ENCODE measurements at regions not wholly inside any gene's neighbourhood (a gene's known extent, or its start where the extent isn't known, plus 50 kb on each side); places are given as distances from the start of the nearest gene placed in this dataset.

GRCh38 chr2:30310371-30310770 lies 79.0 kb downstream of the LBH start:
- no peak for DNase-seq (ENCODE audit: low spot score)

- no peak for DNase-seq (ENCODE audit: low spot score)
Observed at GRCh38 chr2:30310955-30311354, 79.6 kb downstream of the LBH start.

- DNase-seq (ENCODE audit: low spot score), result no peak
Observed at GRCh38 chr2:30311711-30312110, 80.4 kb downstream of the LBH start.

DNA sequence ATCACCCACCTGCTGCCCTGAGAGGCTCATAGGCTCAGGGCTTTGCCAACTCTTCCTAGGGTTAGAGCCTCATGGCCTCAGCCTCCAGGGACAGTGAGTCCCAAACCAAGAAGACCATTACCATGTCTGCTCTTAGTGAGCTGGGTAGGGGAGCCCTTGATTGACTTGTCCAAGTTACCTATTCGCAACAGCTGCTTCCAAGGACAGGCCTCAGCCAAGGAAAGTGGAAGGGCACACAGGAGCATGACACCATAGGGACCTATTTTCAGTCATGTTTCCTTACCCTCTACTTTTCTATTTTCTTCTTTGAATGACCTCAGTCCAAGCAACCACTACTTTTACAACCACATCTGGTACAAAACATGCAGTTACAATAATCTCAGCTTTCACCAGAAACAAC lies 81.6 kb downstream of the LBH start:
- DNase-seq (ENCODE audit: low spot score), result no peak

DNA sequence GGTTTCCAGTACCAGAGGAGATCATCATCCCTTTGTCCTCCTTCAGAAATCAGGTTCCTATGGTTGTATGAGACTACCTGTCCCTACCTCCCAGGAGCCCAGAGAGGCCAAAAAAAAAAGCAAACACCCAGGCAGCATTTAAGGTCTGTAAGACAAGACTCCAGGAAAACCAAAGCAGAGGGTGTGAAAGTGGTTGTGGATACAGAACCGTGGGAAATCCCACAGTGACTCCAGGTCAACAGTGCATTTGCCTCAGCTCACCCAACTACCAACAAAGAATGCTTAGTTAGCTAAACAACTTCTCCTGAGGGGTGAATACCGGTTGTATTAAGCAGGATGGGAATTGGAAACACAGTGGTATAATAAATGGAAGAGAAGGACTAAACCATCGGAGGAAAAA lies 83.6 kb downstream of the LBH start:
- no peak for DNase-seq (ENCODE audit: low spot score)

DNA sequence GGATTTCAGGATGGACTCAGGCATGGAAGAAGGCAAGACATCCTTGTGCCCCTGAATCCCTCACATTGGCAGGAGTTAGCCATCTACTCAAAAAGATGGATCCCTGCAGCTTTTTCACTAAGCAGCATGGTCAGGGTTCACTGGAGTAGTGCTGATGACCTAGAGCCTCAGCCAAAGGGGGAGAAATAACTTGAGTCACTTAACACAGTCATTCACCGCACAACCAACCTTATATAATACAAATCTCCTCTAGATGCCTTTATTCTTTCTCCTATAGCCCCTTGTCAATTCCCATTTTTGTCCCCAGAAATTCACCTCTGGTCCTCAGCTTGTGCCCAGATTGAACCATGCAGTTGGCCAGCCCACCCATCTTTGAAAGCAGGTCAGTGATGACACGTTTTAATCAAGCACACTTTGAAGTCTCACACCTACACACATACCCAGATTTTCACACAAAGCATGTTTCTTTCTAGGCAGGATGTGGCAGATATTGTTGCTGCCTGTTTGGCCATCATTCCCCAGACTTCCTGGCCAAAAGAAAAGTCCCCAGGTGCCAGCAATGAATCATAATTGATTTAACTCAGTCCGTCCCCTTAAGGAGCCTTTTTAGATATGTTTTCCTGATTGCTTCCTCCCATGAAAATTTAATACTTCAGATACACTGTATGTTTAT lies 84.2 kb downstream of the LBH start:
- DNase-seq (ENCODE audit: low spot score), result no peak

- DNase-seq (ENCODE audit: low spot score), result no peak
Observed at GRCh38 chr2:30316408-30316807, 85.1 kb downstream of the LBH start.

GRCh38 chr2:30318987-30319782 lies 87.9 kb downstream of the LBH start:
- DNase-seq (ENCODE audit: low spot score), result no peak

DNA sequence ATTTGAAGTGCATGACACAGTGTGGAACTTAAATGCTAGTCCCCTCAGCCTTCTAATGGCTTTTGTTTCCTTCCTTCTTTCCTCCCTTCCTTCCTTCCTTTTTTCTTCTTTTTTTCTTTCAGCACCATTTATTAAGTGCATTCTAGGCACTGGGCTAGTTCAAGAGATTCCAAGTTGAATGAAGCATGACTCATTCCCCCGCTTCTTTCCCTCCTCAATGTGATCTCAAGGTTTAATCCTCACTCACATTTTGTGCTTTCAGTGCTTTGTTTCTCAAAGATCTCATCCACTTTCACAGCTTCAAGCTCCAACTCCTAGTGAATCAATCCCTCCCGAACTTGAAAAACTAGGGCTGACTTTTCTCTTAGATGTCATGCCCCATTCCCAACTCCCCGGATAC lies 90.1 kb downstream of the LBH start:
- no peak for DNase-seq (ENCODE audit: low spot score)

- DNase-seq (ENCODE audit: low spot score), result no peak
Observed at GRCh38 chr2:30323499-30323898, 92.2 kb downstream of the LBH start.

- DNase-seq (ENCODE audit: low spot score), result no peak
Observed at GRCh38 chr2:30324245-30324908, 93.0 kb downstream of the LBH start.

GRCh38 chr2:30325600-30326328 lies 94.4 kb downstream of the LBH start:
- DNase-seq (ENCODE audit: low spot score), result no peak

DNA sequence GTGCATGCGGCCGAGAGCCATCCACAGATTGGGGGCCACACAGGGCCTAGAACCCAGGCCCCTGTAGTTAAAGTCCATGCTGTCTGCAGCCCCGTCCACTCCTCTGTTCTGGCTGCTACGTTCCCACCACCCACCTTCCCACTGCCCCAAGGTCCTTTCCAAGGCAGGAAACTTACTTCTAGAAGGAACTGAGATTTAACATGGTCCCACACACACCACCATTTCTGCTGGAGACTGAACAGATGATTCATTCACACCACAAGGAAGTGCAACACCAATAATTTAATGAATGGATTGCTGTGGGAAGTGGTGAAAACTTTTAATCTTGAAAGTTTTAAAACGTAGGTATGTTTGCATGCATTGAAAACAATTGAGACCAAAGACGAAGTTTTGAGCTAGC lies 95.2 kb downstream of the LBH start:
- no peak for DNase-seq (ENCODE audit: low spot score)

DNA sequence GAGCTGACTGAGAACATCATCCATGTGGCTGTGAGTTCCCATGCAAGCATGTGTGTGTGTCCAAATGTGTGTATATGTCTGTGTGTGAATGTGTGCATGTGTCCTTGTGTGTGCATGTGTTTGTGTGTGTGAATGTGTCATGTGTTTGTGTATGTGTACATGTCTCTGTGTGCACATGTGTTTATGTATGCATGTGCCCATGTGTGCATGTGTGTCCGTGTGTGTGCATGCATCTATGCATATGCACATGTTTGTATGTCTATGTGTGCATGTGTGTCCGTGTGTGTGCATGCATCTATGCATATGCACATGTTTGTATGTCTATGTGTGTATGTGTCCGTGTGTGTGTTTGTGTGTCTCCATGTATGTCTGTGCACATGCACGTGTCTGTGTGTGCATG lies 99.7 kb downstream of the LBH start:
- DNase-seq (ENCODE audit: low spot score), result no peak

DNA sequence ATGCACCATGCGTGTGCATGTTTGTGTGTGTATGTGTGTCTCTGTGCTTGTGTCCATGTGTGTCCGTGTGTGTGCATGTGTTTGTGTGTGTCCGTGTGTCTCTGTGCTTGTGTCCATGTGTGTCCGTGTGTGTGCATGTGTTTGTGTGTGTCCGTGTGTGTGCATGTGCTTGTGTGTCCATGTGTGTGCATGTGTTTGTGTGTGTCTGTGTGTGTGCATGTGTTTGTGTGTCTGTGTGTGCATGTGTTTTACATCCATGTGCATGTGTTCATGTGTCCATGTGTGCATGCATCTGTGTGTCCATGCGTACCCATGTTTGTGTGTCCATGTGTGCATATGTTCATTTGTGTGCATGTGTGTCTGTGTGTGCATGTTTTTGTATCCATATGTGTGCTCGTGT lies 100.5 kb downstream of the LBH start:
- DNase-seq (ENCODE audit: low spot score), result no peak

GRCh38 chr2:30332791-30333453 lies 101.6 kb downstream of the LBH start:
- DNase-seq (ENCODE audit: low spot score), result no peak

DNA sequence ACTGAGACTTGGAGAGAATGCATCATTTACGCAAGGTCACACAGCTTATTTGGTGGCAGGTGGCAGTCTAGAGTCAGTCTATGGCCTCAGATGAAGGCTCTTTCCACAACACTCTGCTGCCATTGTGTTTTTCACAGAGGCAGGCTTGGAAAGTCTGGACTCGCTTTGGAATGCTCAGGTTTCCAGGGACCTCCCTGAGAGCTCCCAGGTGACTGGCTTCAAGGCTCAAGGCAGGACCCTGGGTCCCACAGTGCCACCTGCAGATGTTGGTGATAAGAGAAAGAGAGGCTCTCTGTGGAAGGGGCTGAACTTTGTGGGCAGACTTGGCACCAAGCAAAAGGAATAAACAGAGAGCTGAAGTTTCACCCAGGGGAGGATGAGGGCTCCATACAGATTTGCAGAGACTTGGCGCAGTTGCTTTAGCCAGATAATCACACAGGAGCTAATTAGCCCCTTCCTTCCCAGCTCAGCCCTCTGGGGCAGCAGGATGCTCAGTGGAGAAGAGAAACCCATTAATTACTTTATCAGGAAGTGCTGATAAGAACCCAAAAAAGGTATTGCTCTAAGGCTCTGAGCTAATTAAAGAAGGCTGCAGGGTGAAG lies 103.5 kb downstream of the LBH start:
- DNase-seq (ENCODE audit: low spot score), result no peak

DNA sequence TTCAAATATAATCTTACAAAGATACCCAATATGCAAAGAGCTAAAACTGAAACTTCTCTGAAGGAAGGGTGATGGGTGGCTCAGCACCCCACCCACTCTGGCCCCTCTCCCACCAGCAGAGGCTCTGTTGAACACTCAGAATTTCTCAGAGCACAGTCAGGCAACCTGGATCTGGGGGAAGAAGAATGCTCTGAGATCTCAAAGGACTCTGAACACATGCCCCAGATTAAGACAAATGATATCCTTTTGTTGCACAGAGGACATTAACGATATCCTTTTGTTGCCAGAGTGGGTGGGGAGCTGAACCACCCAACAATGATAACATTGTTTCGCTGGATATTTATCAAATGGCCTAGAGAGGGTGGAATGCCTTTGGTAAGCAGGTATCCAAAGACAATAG lies 104.8 kb downstream of the LBH start:
- DNase-seq (ENCODE audit: low spot score), result no peak

DNA sequence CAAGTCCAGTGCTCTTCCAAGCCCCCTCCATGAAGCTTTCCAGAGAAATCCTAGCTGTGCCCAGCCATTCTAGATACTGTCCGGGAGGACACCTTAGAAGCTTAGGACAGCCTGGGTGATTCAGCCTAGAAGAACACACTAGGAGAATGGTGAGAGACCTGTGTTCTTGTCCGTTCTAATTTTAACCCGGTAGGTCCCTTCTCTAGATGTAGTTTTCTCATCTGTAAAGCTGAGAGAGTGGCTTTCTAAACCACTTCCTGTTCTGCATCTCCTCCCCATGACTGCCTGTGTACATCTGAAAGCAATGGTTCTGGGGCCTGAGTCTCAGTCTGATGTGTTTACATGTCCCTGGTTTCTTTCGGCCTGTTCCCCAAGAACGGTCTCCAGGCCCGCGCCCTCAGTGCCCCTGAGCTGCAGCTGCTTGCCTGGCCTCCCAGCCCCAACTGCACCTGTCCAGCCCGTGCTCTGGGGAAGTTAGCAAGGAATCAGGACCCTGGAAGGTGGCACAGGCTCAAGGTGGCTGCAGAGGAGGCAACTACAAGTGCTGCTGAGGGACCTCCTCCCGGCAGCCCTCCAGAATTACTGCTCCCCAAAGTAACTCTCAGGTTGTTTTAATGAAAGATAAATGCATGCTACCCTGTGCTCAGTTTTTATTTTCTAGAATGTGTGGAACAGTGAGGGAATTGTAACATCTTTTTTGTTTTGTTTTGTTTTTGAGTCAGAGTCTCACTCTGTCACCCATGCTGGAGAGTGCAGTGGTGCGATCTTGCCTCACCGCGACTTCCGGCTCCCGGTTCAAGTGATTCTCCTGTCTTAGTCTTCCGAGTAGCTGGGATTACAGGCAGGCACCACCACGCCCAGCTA lies 105.9 kb downstream of the LBH start:
- no peak for DNase-seq (ENCODE audit: low spot score)

GRCh38 chr2:30338475-30338874 lies 107.1 kb downstream of the LBH start:
- DNase-seq (ENCODE audit: low spot score), result no peak

Measured in mesenteric fat pad (tissue), 1 donor.